Stomach (tissue), 8 donors: ENCODE measurements at regions not wholly inside any gene's neighbourhood (a gene's known extent, or its start where the extent isn't known, plus 50 kb on each side); places are given as distances from the start of the nearest gene placed in this dataset.
"Not testable (repeated sequence)": the region's sequence is repeated elsewhere in the genome, so short reads cannot be mapped to it uniquely, and the experiment has no call there.

ENCODE experiments used
- DNase-seq, 2 donors: peaks; one replicate each; pipeline versions ENCODE4 v3.0.0 to v3.0.0-alpha.2; 2013 to 2019
- H3K27ac ChIP-seq, 5 donors: fragments of 200-600 bp in 4 of 5; sonication (generic) in 4 of 5; one replicate each; pipeline ENCODE4 v1.5.1; 2013 to 2019; ENCODE audit warnings: mild to moderate bottlenecking in 1 of 5, moderate library complexity in 1 of 5
- H3K27me3 ChIP-seq, 3 donors: fragments of 200-600 bp; sonication (generic); one replicate each; pipeline ENCODE4 v1.5.1; 2017 to 2019; ENCODE audit warnings: mixed run types in 1 of 3
- H3K36me3 ChIP-seq, 4 donors: fragments of 200-600 bp; sonication (generic); 1 replicate in 3 of 4; 2 replicates in 1 of 4; pipeline ENCODE4 v1.5.1; 2016 to 2019
- H3K4me1 ChIP-seq, 4 donors: fragments of 200-600 bp; sonication (generic); one replicate each; pipeline ENCODE4 v1.5.1; 2016 to 2019
- H3K4me3 ChIP-seq, 4 donors: fragments of 200-600 bp; sonication (generic) in 3 of 4; one replicate each; pipeline ENCODE4 v1.5.1; 2016 to 2019; ENCODE audit warnings: mild to moderate bottlenecking in 1 of 4
- H3K9me3 ChIP-seq, 4 donors: fragments of 200-600 bp; sonication (generic); one replicate each; pipeline ENCODE4 v1.5.1; 2016 to 2019
- EP300 ChIP-seq: sonication (generic); formaldehyde crosslinking; IDR thresholded peaks from one replicate; pipeline ENCODE4 v1.6.1; 2017; ENCODE audit warnings: antibody characterized with exemption
- POLR2A ChIP-seq, 4 donors: fragments of 450-650 bp; IDR thresholded peaks; one replicate each; pipeline ENCODE4 v1.6.1; 2016; ENCODE audit warnings: antibody characterized with exemption in 4 of 4, control low read depth in 2 of 4, mild to moderate bottlenecking in 1 of 4, moderate library complexity in 1 of 4
- POLR2AphosphoS5 ChIP-seq, 3 donors: sonication (generic); formaldehyde crosslinking; IDR thresholded peaks; one replicate each; pipeline ENCODE4 v1.6.1; 2016; ENCODE audit warnings: antibody characterized with exemption in 3 of 3
- WGBS, 5 donors: extraction: QIAGEN DNeasy Blood & Tissue Kit in 3 of 5; methylation state at CpG; one replicate each; pipeline versions ENCODE4 v1.1.5 to v1.1.7; 2013 to 2018; 5-methylcytosine and 5-hydroxymethylcytosine counted together
- intact Hi-C: fragments of 100-400 bp; cut with DNase I; formaldehyde crosslinking; loops from one replicate; pipeline ENCODE4 v1.15.1; 2023; ENCODE audit warnings: low total_unique reads
- TF ChIP-seq, protein P1 (sequence below), 7 experiments: fragments of 450-650 bp in 4 of 7; fragments of 200-600 bp in 3 of 7; sonication (generic) in 3 of 7; IDR thresholded peaks; one replicate each; pipeline ENCODE4 v1.5.1; 2016 to 2019; ENCODE audit warnings: antibody characterized with exemption in 7 of 7, control low read depth in 2 of 7, mild to moderate bottlenecking in 1 of 7
- donor health status: healthy with polysubstance abuse.
- donor health status: Bipolar disorder and iron deficiency.
- donor health status: healthy.

DNA sequence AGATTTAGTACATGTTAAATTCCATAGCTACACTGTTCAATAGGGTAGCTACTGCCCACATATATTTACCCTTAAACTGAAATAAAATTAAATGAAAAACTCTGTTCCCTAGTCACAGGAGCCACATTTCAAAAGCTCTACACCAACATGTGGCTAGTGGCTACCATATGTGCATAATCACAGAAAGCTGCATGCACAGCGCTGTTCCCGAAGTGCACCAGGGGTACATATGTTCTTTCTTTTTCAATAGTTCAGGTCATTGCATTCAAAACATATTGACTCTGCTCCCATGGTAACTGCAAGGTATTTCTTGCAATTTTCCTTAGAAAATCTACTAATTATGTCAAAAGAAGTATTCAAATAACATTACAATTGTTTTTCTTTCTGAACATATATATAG is 591.2 kb downstream of the PDHA2 start:
- Histone ChIP-seq H3K9me3 (no peaks in the 10 kb centered on the region), H3K36me3 (no peaks in the 10 kb centered on the region), H3K27ac (no peak overlapping the region), H3K27me3 (no peaks in the 10 kb centered on the region), H3K4me3 (no peak overlapping the region), H3K4me1 (peaks cover 0 to 8% (median 0%) of the 10 kb centered on the region in 4 donors)
- no peak for DNase-seq
- intact Hi-C loops = no loop called here
- TF ChIP-seq POLR2AphosphoS5 (IDR thresholded peaks at IDR 0.05) (no peak), EP300 (no peak)
- WGBS, 5 donors = 91 to 99% (median 97%) methylated on average over 2 of the region's 2 CpGs

DNA sequence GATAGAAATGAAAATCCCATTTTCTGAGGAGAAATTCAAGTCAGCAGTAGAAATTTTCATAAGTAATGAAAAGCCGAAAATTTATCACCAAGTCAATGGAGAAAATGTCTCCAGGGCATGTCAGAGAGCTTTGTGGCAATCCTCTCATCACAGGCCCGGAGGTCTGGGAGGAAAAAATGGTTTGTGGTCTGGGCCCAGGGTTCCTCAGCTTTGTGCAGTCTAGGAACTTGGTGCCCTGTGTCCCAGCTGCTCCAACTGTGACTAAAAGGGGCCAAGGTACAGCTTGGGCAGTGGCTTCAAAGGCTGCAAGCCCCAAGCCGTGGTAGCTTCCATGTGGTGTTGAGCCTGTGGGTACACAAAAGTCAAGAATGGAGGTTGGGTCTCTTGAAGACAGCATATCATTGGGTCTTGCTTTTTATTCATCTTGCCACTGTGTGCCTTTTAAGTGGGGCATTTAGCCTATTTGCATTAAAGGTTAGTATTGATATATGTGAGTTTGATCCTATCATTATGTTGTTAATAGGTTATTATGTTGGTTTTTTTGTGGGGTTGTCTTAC is 608.5 kb downstream of the PDHA2 start:
- Histone ChIP-seq H3K36me3 (no peaks in the 10 kb centered on the region), H3K27me3 (no peaks in the 10 kb centered on the region), H3K27ac (no peak overlapping the region), H3K4me1 (no peaks in the 10 kb centered on the region), H3K4me3 (no peak overlapping the region), H3K9me3 (peaks cover 0 to 46% (median 36%) of the 10 kb centered on the region in 4 donors)
- 64 to 78% (median 74%) methylated on average over 3 of the region's 3 CpGs for WGBS, 5 donors
- intact Hi-C loops = no loop called here
- TF ChIP-seq, protein P1, sequence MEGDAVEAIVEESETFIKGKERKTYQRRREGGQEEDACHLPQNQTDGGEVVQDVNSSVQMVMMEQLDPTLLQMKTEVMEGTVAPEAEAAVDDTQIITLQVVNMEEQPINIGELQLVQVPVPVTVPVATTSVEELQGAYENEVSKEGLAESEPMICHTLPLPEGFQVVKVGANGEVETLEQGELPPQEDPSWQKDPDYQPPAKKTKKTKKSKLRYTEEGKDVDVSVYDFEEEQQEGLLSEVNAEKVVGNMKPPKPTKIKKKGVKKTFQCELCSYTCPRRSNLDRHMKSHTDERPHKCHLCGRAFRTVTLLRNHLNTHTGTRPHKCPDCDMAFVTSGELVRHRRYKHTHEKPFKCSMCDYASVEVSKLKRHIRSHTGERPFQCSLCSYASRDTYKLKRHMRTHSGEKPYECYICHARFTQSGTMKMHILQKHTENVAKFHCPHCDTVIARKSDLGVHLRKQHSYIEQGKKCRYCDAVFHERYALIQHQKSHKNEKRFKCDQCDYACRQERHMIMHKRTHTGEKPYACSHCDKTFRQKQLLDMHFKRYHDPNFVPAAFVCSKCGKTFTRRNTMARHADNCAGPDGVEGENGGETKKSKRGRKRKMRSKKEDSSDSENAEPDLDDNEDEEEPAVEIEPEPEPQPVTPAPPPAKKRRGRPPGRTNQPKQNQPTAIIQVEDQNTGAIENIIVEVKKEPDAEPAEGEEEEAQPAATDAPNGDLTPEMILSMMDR (IDR thresholded peaks at IDR 0.05) = no peak
- TF ChIP-seq EP300 = no peak
- no peak for TF ChIP-seq POLR2A (IDR thresholded peaks at IDR 0.05)
- DNase-seq = no peak

DNA sequence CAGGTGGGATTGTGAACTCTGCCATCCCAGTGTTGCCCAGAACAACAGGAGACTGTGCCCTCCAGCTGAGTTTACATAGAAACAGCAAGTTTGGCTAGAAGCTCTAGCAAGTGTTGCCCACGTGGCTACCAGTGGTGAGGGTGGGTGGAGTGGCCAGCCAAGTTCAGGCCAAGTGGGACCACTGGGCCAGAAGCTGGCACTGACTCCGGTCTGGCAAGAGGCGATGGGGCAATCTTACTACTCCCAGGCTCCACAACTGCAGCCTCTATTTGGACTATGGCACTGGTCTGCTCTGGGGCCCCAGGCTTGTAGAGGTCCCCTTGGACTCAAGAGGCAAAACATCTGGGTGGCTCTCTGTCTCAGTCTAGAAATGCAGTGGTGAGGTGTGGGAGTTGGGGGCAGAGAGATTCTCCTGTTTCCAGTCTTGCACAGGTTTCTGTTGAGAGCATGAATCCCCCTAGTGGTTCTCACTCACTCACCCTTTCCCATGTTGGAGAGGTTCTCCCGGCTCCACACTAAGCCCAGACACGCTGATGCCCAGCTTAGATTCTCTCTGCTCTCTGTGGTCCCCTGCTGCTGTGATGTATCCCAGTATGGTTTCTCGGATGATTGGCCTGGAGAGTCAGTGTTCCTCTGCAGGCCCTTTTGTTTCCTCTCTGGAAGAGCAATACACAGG is 615.3 kb downstream of the PDHA2 start:
- intact Hi-C loops = no loop called here
- no peaks in the 10 kb centered on the region for H3K27me3 ChIP-seq
- no peak overlapping the region for H3K27ac ChIP-seq
- WGBS, 5 donors = 78 to 92% (median 87%) methylated on average over 4 to 6 of the region's 6 CpGs
- no peak for TF ChIP-seq POLR2AphosphoS5 (IDR thresholded peaks at IDR 0.05)
- TF ChIP-seq, protein P1 (IDR thresholded peaks at IDR 0.05) = no peak
- no peak for TF ChIP-seq POLR2A (IDR thresholded peaks at IDR 0.05)
- no peak for TF ChIP-seq EP300
- peaks cover 0 to 9% (median 4%) of the 10 kb centered on the region in 4 donors for H3K9me3 ChIP-seq
- H3K4me3 ChIP-seq = no peak overlapping the region
- DNase-seq = no peak
- no peaks in the 10 kb centered on the region for H3K4me1 ChIP-seq
- no peaks in the 10 kb centered on the region for H3K36me3 ChIP-seq

DNA sequence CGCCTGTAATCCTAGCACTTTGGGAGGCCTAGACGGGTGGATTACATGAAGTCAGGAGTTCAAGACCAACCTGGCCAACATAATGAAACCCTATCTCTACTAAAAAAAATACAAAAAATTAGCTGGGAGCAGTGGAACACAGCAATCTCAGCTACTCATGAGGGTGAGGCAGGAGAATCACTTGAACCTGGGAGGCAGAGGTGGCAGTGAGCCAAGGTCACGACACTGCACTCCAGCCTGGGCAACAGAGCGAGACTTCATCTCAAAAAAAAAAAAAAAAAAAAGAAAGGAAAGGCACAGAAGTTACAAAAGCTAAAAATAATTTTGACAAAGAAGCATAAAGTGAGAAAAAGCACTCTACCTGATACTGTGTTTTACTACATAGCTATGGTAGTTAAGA is 618.1 kb downstream of the PDHA2 start:
- intact Hi-C loops, H3K9me3 ChIP-seq, H3K36me3 ChIP-seq, H3K27me3 ChIP-seq, DNase-seq, H3K27ac ChIP-seq, H3K4me3 ChIP-seq, H3K4me1 ChIP-seq: not testable (repeated sequence)
- WGBS, 5 donors = 66 to 90% (median 87%) methylated on average over 4 of the region's 4 CpGs

DNA sequence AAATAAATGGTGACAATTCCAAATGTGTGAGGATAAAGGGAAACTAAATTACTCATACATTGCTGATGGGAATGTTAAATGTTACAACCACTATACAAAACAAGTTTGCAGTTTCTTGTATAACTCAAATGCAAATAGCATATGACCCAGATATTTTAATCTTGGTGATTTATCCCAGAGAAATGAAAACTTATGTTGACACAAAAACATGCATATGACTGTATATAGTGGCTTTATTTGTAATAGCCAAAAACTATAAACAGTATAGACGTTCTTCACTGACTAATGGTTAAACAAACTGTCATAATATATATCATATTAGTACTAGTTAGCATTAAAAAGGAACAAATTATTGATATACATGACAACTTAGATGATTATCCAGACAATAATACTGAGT is 619.2 kb downstream of the PDHA2 start:
- 19 to 47% (median 39%) methylated on average over 1 of the region's 1 CpG for WGBS, 5 donors
- H3K4me1 ChIP-seq = no peaks in the 10 kb centered on the region
- H3K9me3 ChIP-seq = no peaks in the 10 kb centered on the region
- intact Hi-C loops = no loop called here
- H3K27me3 ChIP-seq = no peaks in the 10 kb centered on the region
- H3K36me3 ChIP-seq = no peaks in the 10 kb centered on the region
- no peak for DNase-seq
- H3K27ac ChIP-seq = no peak overlapping the region
- no peak overlapping the region for H3K4me3 ChIP-seq
- TF ChIP-seq EP300 = no peak
- no peak for TF ChIP-seq POLR2AphosphoS5 (IDR thresholded peaks at IDR 0.05)
- TF ChIP-seq, protein P1 (IDR thresholded peaks at IDR 0.05) = no peak
- no peak for TF ChIP-seq POLR2A (IDR thresholded peaks at IDR 0.05)
